ENCODE measurements at regions not wholly inside any gene's neighbourhood (a gene's known extent, or its start where the extent isn't known, plus 50 kb on each side); places are given as distances from the start of the nearest gene placed in this dataset.

GRCh38 chr1:34477632-34478141 is 277.2 kb upstream of the GJB5 start:
- no peak for TF ChIP-seq TEAD4 (IDR thresholded peaks at IDR 0.05; ENCODE audit: low read length)
- no peak for TF ChIP-seq TEAD4 (CRISPR knock-in tag; IDR thresholded peaks at IDR 0.05; ENCODE audit: borderline replicate concordance)
- TF ChIP-seq, protein P1, sequence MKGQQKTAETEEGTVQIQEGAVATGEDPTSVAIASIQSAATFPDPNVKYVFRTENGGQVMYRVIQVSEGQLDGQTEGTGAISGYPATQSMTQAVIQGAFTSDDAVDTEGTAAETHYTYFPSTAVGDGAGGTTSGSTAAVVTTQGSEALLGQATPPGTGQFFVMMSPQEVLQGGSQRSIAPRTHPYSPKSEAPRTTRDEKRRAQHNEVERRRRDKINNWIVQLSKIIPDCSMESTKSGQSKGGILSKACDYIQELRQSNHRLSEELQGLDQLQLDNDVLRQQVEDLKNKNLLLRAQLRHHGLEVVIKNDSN (CRISPR knock-in tag; IDR thresholded peaks at IDR 0.05): no peak
- TF ChIP-seq, protein P2, sequence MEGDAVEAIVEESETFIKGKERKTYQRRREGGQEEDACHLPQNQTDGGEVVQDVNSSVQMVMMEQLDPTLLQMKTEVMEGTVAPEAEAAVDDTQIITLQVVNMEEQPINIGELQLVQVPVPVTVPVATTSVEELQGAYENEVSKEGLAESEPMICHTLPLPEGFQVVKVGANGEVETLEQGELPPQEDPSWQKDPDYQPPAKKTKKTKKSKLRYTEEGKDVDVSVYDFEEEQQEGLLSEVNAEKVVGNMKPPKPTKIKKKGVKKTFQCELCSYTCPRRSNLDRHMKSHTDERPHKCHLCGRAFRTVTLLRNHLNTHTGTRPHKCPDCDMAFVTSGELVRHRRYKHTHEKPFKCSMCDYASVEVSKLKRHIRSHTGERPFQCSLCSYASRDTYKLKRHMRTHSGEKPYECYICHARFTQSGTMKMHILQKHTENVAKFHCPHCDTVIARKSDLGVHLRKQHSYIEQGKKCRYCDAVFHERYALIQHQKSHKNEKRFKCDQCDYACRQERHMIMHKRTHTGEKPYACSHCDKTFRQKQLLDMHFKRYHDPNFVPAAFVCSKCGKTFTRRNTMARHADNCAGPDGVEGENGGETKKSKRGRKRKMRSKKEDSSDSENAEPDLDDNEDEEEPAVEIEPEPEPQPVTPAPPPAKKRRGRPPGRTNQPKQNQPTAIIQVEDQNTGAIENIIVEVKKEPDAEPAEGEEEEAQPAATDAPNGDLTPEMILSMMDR (IDR thresholded peaks at IDR 0.05 in 2 of 3, conservative IDR thresholded peaks at IDR 0.05 in 1 of 3; ENCODE audit: insufficient read depth in 2 of 3, low read depth in 1 of 3, low read length in 3 of 3): no peak
- no peak for TF ChIP-seq EP300 (IDR thresholded peaks at IDR 0.05; ENCODE audit: low read length)
- TF ChIP-seq ZNF444 (CRISPR knock-in tag; IDR thresholded peaks at IDR 0.05): no peak

Data from K562 (cell line).